ENCODE measurements at regions not wholly inside any gene's neighbourhood (a gene's known extent, or its start where the extent isn't known, plus 50 kb on each side); places are given as distances from the start of the nearest gene placed in this dataset.

DNA sequence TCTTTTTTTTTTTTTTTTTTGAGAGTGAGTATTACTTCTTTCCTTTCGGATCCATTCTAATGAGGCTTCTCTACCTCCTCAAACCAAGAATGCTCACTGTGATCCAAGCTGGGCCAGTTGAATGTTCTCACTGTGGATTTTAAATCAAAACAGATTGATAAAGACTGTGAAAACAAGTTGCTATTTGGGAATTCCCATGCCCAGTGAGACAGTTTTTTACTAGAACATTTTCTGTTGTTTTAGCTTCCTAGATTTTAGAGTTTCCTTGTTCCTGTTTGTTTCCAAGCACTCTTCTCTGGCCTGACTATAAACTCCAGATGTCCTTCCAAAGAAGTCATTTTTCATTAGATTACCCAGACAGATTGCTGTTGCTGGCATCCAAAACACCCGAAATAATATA lies 60.1 kb upstream of the GALNT15 start:
- Mint-ChIP-seq H3K4me3 (no peak overlapping the region), H3K27ac (peak overlapping the region in 1 of 6 donors; percentile 12)
- no peak for ATAC-seq (ENCODE audit: low read depth in 2 of 2)

DNA sequence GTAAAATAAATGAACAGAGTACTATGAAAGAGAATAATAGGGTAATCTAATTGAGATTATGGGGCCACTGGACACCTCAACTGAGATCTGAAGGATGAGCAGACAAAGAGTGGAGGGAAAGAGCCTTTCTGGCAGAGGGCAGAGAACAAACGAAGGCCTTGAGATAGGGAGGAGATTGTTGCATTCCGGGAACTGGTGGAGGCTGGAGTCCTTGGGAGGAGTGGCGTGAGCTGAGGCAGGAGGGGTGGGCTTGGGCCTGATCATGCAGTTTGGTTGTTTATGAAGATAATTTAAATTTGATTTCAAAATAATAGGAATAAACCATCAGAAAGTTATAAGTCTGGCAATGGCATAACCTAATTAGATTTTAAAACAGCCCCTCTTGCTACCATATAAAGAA lies 59.5 kb upstream of the GALNT15 start:
- Mint-ChIP-seq H3K36me3 (peaks cover 0 to 5% of the 10 kb centered on the region in 2 donors), H3K9me3 (peaks cover 0 to 13% (median 5%) of the 10 kb centered on the region in 7 donors), H3K4me3 (no peak overlapping the region), H3K4me1 (no peaks in the 10 kb centered on the region), H3K27me3 (no peaks in the 10 kb centered on the region), H3K27ac (no peak overlapping the region)
- ATAC-seq (ENCODE audit: low read depth in 2 of 2) (no peak), DNase-seq (no peak)

More for the DNA sequence above, 60.1 kb upstream of the GALNT15 start:
- Mint-ChIP-seq H3K9me3 (peaks cover 0 to 16% (median 5%) of the 10 kb centered on the region in 7 donors), H3K36me3 (peaks cover 0 to 5% of the 10 kb centered on the region in 2 donors), H3K27me3 (no peaks in the 10 kb centered on the region), H3K4me1 (no peaks in the 10 kb centered on the region)
- DNase-seq = no peak

DNA sequence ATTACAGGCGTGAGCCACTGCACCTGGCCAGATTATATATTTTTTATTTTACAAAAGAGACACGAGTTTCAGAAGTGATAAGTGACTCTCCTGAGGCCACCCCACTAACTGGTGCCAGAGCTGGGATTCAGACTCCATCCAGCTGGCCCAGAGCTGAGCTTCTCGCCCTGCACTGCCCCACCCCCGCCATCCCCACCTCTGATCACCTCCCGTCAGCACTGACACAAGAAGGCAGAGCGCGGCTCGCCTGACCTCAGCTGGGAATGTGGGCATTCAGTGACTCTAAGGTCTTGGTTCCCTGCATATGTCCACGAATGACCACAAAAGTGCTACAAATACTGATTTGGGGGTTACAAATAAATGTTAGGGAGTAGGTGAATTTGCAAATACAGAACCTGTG lies 56.1 kb upstream of the GALNT15 start:
- H3K4me3 Mint-ChIP-seq = no peak overlapping the region
- H3K27ac Mint-ChIP-seq = no peak overlapping the region
- no peak for ATAC-seq (ENCODE audit: low read depth in 2 of 2)
- peaks cover 0 to 3% (median 0%) of the 10 kb centered on the region in 7 donors for H3K9me3 Mint-ChIP-seq
- peaks cover 0 to 5% (median 0%) of the 10 kb centered on the region in 3 donors for H3K27me3 Mint-ChIP-seq
- no peaks in the 10 kb centered on the region for H3K36me3 Mint-ChIP-seq
- H3K4me1 Mint-ChIP-seq = no peaks in the 10 kb centered on the region
- DNase-seq = no peak

DNA sequence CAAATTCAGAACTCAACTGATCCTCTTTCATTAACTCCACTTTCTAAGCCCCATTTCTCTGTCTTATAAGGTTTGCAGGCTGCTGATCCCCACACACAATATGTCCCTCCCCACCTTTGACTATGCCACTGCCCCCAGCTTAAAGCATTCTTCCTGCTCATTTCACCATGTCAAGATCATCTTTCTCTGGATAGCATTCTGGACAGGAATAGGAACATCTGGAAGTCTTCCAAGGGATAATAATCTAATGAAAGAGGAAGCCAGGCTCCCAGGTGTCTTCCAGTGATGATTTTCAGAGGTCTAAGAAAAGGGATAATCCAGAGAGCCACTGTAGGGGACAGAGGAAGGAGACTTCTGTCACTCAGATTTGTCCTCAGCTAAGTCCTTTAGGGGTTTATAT lies 54.6 kb upstream of the GALNT15 start:
- no peak for DNase-seq
- H3K4me3 Mint-ChIP-seq = no peak overlapping the region
- H3K27ac Mint-ChIP-seq = no peak overlapping the region
- H3K4me1 Mint-ChIP-seq = no peaks in the 10 kb centered on the region
- H3K36me3 Mint-ChIP-seq = no peaks in the 10 kb centered on the region
- ATAC-seq (ENCODE audit: low read depth in 2 of 2) = no peak
- H3K9me3 Mint-ChIP-seq = peaks cover 0 to 2% (median 0%) of the 10 kb centered on the region in 7 donors
- H3K27me3 Mint-ChIP-seq = peaks cover 0 to 5% (median 0%) of the 10 kb centered on the region in 3 donors

DNA sequence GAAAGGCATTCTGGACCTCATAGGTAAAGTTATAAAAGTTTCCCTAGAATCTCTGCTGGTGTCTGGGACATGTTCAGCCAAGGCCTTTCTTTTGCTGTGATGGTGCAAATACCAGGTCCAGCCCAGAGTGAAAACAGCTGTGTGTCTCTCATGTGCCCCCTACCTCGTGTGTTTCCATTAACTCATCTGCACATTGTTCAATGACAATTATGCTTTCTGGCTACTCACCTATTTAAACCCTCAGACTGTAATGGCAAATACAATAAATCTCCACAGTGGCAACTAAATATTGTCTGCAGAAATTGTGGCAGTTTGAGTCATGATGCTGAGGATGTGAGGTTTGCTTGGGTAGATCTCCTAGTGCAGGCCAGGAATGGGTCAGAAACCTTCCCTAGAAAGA lies 53.1 kb upstream of the GALNT15 start:
- Mint-ChIP-seq H3K4me1 (no peaks in the 10 kb centered on the region), H3K27me3 (peaks cover 0 to 5% (median 0%) of the 10 kb centered on the region in 3 donors), H3K36me3 (no peaks in the 10 kb centered on the region), H3K27ac (no peak overlapping the region), H3K4me3 (no peak overlapping the region), H3K9me3 (peaks cover 0 to 2% (median 0%) of the 10 kb centered on the region in 7 donors)
- DNase-seq (no peak), ATAC-seq (ENCODE audit: low read depth in 2 of 2) (no peak)

DNA sequence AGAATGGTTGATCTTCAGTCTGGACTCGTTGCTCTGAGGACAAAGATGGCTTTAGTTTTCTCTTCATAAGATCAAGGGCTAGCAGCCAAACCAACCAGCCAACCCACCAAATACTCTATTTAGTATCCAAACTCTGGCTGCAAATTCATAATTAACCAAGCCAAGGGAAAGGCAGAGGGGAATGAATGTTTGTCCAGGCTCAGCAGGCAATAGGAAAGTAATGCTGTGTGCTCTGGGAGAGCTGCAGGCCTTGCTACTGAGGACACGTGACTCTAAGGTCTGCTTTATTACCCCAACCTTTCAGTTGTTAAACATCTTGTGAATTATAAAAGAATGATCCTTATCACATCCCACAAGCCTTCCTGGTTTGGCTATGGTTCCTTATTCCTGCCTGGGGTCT lies 52.3 kb upstream of the GALNT15 start:
- H3K27me3 Mint-ChIP-seq = peaks cover 0 to 5% (median 0%) of the 10 kb centered on the region in 3 donors
- no peaks in the 10 kb centered on the region for H3K36me3 Mint-ChIP-seq
- H3K9me3 Mint-ChIP-seq = peaks cover 0 to 2% (median 0%) of the 10 kb centered on the region in 7 donors
- H3K27ac Mint-ChIP-seq = no peak overlapping the region
- H3K4me3 Mint-ChIP-seq = no peak overlapping the region
- DNase-seq (no peak), ATAC-seq (ENCODE audit: low read depth in 2 of 2) (no peak)
- H3K4me1 Mint-ChIP-seq = no peaks in the 10 kb centered on the region

DNA sequence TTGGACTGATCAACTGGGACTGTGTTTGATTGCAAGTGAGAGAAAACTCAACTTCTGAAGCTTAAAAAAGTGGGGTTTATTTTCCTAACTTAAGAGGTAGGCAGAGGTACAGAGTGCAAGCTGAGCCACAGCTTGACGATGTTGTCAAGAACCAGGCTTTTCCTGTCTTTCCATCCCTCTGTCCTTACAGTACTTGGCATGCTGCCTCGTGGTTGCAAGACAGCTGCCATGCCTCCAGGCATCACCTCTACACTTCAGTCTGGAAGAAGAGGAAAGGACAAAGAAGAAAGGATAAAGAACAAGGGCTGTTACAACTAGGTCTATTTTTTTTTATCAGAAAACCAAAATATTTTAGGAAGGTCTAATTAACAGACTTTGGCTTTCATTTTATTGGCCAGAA lies 51.8 kb upstream of the GALNT15 start:
- H3K27me3 Mint-ChIP-seq = peaks cover 0 to 5% (median 0%) of the 10 kb centered on the region in 3 donors
- DNase-seq (no peak), ATAC-seq (ENCODE audit: low read depth in 2 of 2) (no peak)
- no peak overlapping the region for H3K4me3 Mint-ChIP-seq
- H3K36me3 Mint-ChIP-seq = no peaks in the 10 kb centered on the region
- H3K9me3 Mint-ChIP-seq = peaks cover 0 to 2% (median 0%) of the 10 kb centered on the region in 7 donors
- H3K27ac Mint-ChIP-seq = no peak overlapping the region
- no peaks in the 10 kb centered on the region for H3K4me1 Mint-ChIP-seq

DNA sequence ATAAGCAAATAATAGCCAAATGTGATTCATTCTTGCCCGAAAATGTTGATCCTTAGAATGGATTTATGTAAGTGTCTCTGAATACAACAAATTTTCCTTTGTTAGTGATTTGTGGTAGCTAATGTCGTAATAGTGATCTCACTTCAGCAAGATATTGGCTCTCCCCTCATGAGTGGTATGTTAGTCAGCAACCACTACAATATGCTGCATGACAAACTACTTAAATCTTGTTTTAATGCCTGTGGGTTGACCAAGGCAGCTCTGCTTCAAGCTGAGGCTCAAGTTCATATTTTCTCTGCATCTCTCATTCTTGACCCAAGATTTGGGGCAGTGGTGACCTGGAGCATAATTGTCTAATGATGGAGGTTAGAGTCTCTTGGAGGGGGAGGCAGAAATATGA lies 49.8 kb upstream of the GALNT15 start:
- ATAC-seq (ENCODE audit: low read depth in 2 of 2) = no peak
- no peak overlapping the region for H3K4me3 Mint-ChIP-seq
- H3K9me3 Mint-ChIP-seq = peaks cover 0 to 2% (median 0%) of the 10 kb centered on the region in 7 donors
- H3K27ac Mint-ChIP-seq = no peak overlapping the region
- DNase-seq = no peak
- no peaks in the 10 kb centered on the region for H3K4me1 Mint-ChIP-seq
- no peaks in the 10 kb centered on the region for H3K36me3 Mint-ChIP-seq
- H3K27me3 Mint-ChIP-seq = peaks cover 0 to 5% (median 0%) of the 10 kb centered on the region in 3 donors
